Rectal smooth muscle tissue (tissue), 1 donor: ENCODE measurements at regions not wholly inside any gene's neighbourhood (a gene's known extent, or its start where the extent isn't known, plus 50 kb on each side); places are given as distances from the start of the nearest gene placed in this dataset.
"Not testable (repeated sequence)": the region's sequence is repeated elsewhere in the genome, so short reads cannot be mapped to it uniquely, and the experiment has no call there.

ENCODE experiments used
- H3K27ac ChIP-seq: one replicate; pipeline ENCODE4 v1.7.0; 2013; ENCODE audit warnings: low read depth, low read length, inconsistent platforms
- H3K27me3 ChIP-seq: one replicate; pipeline ENCODE4 v1.7.0; 2013; ENCODE audit warnings: low read length; ENCODE audit not compliant: control insufficient read depth, insufficient read depth
- H3K36me3 ChIP-seq: one replicate; pipeline ENCODE4 v1.7.0; 2013; ENCODE audit warnings: low read length; ENCODE audit not compliant: control insufficient read depth, insufficient read depth
- H3K4me1 ChIP-seq: one replicate; pipeline ENCODE4 v1.7.0; 2013; ENCODE audit warnings: low read length; ENCODE audit not compliant: control insufficient read depth, insufficient read depth
- H3K4me3 ChIP-seq: one replicate; pipeline ENCODE4 v1.7.0; 2013; ENCODE audit warnings: low read length
- H3K9ac ChIP-seq: one replicate; pipeline ENCODE4 v1.7.0; 2013; ENCODE audit warnings: low read length

DNA sequence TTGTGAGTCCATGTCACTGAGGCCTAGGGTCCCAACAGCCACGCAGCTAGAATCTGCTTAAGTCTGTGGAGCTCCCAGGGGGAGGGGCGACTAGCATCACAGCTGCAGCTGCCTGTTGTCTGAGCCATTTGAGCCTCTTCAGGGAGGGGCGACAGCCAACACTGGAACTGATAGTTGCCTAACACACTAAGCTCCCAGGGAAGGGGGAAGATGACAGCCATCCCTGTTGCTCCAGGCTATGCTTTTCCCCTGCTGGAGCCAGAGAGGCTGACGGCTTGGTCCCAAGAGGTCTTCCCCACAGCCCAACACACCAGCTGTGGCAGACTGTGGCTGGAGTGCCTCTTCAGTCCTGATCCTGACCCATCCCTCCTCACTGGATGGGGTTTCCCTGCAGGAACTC is 817.5 kb downstream of the NXPH1 start:
- H3K27ac ChIP-seq: no peak overlapping the region
- no peaks in the 10 kb centered on the region for H3K36me3 ChIP-seq
- no peak overlapping the region for H3K4me3 ChIP-seq
- no peaks in the 10 kb centered on the region for H3K4me1 ChIP-seq
- H3K9ac ChIP-seq: no peak overlapping the region
- no peaks in the 10 kb centered on the region for H3K27me3 ChIP-seq

DNA sequence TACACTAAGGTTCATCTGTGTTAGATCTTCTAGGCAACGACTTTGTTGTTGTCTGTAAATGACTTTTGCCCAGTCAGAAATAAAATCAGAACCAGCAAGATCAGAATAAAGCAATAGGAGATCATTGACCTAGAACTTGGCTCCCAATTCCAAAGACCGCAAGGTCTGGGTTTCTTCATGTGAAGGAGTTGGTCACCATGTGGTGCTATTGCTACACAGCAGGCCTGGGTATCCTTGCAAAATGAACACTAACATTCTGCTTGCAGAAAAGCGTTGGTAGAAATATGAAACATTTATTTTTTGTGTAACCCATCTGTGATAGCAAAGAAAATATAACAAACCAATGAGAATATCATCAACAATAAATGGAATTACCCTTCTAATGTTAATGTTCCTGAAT is 831.0 kb downstream of the NXPH1 start:
- H3K27me3 ChIP-seq: no peaks in the 10 kb centered on the region
- H3K36me3 ChIP-seq: no peaks in the 10 kb centered on the region
- no peak overlapping the region for H3K27ac ChIP-seq
- no peak overlapping the region for H3K4me3 ChIP-seq
- H3K9ac ChIP-seq: no peak overlapping the region
- H3K4me1 ChIP-seq: no peaks in the 10 kb centered on the region

DNA sequence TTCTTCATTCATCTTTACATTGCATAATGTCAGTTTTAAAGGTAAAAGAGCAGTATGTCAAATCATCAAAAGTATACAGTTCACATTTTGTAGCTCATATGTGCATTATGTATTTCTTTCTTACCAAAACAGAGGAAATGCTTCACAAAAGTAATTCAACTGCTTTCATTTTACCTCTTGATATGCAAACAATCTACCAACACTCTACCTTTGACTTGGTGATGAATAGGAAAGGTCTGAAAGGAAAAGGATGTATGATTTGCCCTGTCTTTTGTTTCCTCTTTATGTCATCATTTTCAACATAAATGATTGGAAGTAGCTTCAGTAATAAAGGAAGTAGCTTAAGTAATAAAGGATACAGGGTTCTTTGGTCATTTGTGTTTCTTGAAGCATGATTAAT is 846.7 kb downstream of the NXPH1 start:
- no peak overlapping the region for H3K4me3 ChIP-seq
- H3K36me3 ChIP-seq: no peaks in the 10 kb centered on the region
- no peaks in the 10 kb centered on the region for H3K27me3 ChIP-seq
- no peak overlapping the region for H3K27ac ChIP-seq
- no peaks in the 10 kb centered on the region for H3K4me1 ChIP-seq
- H3K9ac ChIP-seq: no peak overlapping the region

DNA sequence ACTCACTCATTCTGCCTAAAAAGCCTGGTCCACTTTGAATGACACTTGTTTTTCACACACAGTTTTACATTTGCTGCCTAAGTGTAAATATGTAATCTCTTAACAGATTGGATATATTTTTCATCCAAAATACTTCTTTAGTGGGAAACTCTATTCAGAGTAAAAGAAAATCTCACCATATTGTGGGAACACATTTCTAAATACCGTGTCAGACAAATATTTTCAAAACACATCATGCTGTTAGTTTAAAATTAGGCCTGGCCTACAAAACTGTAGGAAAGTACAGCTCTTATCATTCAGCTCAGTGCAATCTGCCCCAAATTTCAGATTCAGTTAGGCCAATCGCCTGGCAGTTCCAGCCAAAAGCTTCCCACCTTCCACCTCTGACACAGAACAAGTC is 849.8 kb downstream of the NXPH1 start:
- Histone ChIP-seq H3K27ac (no peak overlapping the region), H3K36me3 (no peaks in the 10 kb centered on the region), H3K4me3 (no peak overlapping the region), H3K27me3 (no peaks in the 10 kb centered on the region), H3K4me1 (no peaks in the 10 kb centered on the region), H3K9ac (no peak overlapping the region)

DNA sequence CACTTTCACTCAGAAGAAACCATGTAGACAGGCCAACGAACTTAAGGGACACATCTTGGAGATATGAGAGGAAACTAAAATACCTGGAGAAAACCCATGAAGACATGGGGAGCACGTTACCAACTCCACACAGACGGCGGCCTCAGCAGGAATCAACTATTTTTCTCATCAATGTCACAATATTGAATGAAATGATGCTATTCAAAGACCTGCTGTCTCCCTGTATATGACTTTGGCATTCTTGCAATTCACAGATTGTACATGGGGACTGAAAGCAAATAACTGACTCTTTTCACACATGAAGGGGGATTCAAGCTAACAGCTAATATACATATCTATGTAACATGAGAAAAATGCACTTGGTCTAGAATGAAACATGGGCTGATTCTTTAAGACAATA is 869.0 kb downstream of the NXPH1 start:
- Histone ChIP-seq H3K36me3 (no peaks in the 10 kb centered on the region), H3K27me3 (no peaks in the 10 kb centered on the region), H3K9ac (no peak overlapping the region), H3K27ac (no peak overlapping the region), H3K4me3 (no peak overlapping the region), H3K4me1 (no peaks in the 10 kb centered on the region)

DNA sequence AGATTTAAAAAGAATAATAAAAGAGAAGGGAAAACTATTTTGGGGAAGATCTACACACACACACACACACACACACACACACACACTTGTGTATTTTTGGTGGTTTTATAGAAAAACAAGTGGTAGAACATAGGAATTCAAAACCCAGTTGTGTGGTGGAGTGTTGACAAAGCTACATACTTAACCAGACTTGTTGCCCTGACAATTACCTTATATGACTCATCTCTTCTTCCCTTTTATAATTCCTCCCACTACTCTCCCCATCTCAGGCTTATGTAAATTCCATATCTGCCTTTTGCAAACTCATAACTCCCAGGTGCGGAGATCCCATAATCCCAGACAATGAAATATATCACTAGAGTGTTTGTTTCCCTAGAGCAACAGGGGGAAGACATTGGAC is 873.7 kb downstream of the NXPH1 start:
- Histone ChIP-seq H3K4me1 (no peaks in the 10 kb centered on the region), H3K4me3 (no peak overlapping the region), H3K27ac (no peak overlapping the region), H3K36me3 (no peaks in the 10 kb centered on the region), H3K9ac (no peak overlapping the region), H3K27me3 (no peaks in the 10 kb centered on the region)

DNA sequence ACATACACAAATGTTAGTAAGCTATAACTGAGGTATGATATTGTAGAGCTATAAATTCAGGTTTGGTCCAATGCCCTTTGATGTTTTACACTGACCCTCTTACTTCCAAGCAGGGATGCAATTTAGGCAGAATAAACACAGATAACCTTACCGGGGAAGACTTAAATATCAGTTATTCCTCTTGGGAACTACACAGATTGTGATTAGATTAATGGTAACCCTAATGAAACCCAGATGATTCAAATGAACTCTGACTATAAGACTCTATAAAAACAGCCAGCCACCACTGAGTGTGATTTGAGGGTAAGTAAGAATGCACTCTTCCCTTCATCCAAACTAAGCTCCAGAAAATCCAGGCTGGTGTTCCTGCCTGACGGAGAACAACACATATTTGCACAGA is 891.1 kb downstream of the NXPH1 start:
- no peak overlapping the region for H3K27ac ChIP-seq
- no peaks in the 10 kb centered on the region for H3K4me1 ChIP-seq
- H3K36me3 ChIP-seq: no peaks in the 10 kb centered on the region
- H3K9ac ChIP-seq: no peak overlapping the region
- H3K27me3 ChIP-seq: no peaks in the 10 kb centered on the region
- no peak overlapping the region for H3K4me3 ChIP-seq

DNA sequence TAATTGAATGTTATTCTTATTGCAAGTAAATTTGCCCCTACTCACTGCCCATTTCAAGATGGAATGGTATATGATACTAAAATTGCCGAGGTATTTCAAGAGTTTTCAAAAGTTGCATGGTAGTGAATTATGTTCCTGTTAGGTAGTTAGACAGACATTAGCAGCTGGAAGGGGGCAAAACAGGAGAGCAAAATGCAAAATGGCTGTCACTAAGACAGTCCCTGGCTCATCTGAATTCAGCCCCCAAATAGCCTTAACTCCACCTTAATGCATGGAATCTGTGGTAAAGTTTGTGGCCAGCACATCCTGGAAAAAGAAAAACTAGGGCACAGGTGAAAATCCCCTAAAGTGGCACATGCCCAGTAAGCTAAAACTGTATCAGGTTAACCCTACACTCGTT is 894.9 kb downstream of the NXPH1 start:
- Histone ChIP-seq H3K27ac (no peak overlapping the region), H3K27me3 (no peaks in the 10 kb centered on the region), H3K4me1 (no peaks in the 10 kb centered on the region), H3K36me3 (no peaks in the 10 kb centered on the region), H3K9ac (no peak overlapping the region), H3K4me3 (no peak overlapping the region)

DNA sequence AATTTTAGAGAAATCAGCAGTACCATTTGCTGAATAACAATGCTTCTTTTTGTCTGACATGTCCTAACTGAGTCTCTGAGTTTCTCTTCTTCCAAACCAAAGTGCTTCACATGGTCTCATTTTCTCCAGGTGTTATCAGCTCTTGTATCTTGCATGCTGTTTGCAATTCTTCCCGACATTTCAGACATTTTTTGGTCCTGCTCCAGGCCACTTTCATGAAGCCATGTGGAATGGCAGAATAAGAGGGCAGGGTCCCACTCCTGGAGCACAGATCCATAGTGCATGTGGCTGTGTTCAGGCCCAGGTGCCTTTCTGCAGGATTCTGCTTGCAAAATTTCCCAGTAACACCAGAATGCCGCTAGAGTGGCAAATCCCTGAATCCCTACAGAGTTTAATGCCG is 916.2 kb downstream of the NXPH1 start:
- no peak overlapping the region for H3K9ac ChIP-seq
- H3K4me1 ChIP-seq: no peaks in the 10 kb centered on the region
- no peaks in the 10 kb centered on the region for H3K27me3 ChIP-seq
- no peaks in the 10 kb centered on the region for H3K36me3 ChIP-seq
- H3K4me3 ChIP-seq: no peak overlapping the region
- H3K27ac ChIP-seq: no peak overlapping the region

DNA sequence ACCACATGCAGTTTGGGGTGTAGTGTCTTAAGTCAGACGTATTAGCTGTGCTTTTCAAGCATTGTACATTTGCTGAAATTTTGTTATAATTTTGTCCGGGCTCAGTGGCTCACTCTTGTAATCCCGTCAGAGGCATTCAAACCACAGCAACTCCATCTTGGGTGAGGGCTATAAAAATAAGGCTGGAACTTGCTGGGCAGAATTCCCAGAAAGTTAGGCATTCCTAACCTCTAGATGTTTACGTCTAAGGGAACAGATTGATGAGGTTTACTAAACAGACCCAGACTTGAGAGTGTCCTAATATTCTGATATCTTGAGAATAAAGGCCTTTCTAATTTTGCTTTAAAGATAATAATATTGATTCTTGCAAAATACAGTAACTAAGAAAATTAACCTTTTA is 957.8 kb downstream of the NXPH1 start:
- Histone ChIP-seq H3K36me3 (no peaks in the 10 kb centered on the region), H3K27ac (peak overlapping the region; percentile 56), H3K4me3 (no peak overlapping the region), H3K9ac (no peak overlapping the region), H3K4me1 (peaks cover 5% of the 10 kb centered on the region), H3K27me3 (no peaks in the 10 kb centered on the region)

DNA sequence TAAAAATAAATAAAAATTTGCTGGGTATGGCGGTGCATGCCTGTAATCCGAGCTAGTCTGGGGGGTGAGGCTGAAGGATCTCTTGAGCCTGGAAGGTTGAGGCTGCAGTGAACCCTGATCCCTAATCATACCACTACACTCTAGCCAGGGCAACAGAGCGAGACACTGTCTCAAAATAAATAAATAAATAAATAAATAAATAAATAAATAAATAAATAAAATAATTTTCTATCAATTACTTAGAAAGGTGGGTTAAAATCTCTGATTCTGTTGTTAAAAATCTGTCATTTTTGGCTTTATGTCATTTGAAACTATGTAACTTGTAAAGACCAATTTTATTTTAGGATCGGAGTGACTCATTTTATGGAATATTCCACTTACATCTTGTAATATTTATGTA is 958.6 kb downstream of the NXPH1 start:
- H3K27me3 ChIP-seq: no peaks in the 10 kb centered on the region
- H3K27ac ChIP-seq: peak overlapping the region; percentile 45
- peaks cover 5% of the 10 kb centered on the region for H3K4me1 ChIP-seq
- H3K9ac ChIP-seq: no peak overlapping the region
- no peaks in the 10 kb centered on the region for H3K36me3 ChIP-seq
- no peak overlapping the region for H3K4me3 ChIP-seq

DNA sequence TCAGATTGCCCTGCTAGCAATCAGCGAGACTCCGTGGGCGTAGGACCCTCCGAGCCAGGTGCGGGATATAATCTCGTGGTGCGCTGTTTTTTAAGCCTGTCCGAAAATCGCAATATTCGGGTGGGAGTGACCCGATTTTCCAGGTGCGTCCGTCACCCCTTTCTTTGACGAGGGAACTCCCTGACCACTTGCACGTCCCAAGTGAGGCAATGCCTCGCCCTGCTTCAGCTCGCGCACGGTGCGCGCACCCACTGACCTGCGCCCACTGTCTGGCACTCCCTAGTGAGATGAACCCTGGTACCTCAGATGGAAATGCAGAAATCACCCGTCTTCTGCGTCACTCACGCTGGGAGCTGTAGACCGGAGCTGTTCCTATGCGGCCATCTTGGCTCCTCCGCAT is 971.0 kb downstream of the NXPH1 start:
- H3K4me1 ChIP-seq, H3K4me3 ChIP-seq, H3K27ac ChIP-seq, H3K9ac ChIP-seq, H3K36me3 ChIP-seq, H3K27me3 ChIP-seq: not testable (repeated sequence)

DNA sequence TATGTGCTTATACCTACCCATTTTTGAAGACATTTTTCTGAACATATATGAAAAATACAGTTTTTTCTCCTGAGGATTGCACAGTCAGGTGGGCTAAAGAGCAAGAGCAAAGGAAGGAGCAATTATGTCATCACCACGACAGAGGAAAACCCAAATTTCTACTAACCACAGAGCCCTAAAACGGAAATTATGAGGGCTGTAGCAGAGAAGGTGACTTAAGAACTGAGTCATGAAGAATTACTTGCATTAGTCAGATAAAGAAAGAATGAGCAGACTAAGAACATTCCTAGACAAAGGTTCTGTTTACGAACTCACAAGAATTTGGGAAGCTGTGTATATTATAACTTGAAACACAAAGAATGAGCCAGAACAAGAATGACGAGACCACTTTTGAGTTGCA is 974.4 kb downstream of the NXPH1 start:
- Histone ChIP-seq H3K27me3 (no peaks in the 10 kb centered on the region), H3K27ac (no peak overlapping the region), H3K36me3 (no peaks in the 10 kb centered on the region)

DNA sequence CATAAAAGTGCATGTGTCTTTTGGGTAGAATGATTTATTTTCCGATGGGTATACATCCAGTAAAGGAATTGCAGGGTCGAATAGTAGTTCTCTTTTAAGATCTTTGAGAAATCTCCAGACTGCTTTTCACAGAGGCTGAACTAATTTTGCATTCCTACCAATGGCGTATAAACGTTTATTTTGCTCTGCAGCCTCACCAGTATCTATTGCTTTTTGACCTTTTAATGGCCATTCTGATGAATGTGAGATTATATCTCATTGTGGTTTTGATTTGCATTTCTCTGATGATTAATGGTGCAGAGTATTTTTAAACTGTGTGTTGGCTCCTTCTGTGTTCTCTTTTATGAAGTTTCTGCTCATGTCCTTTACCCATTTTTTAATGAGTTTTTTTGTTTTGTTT is 1020.1 kb downstream of the NXPH1 start:
- H3K36me3 ChIP-seq: no peaks in the 10 kb centered on the region
- no peak overlapping the region for H3K4me3 ChIP-seq
- no peaks in the 10 kb centered on the region for H3K4me1 ChIP-seq
- no peak overlapping the region for H3K9ac ChIP-seq
- H3K27ac ChIP-seq: no peak overlapping the region
- no peaks in the 10 kb centered on the region for H3K27me3 ChIP-seq

More for the DNA sequence above, 974.4 kb downstream of the NXPH1 start:
- Histone ChIP-seq H3K4me3 (no peak overlapping the region), H3K4me1 (no peaks in the 10 kb centered on the region), H3K9ac (no peak overlapping the region)
